ENCODE measurements at regions not wholly inside any gene's neighbourhood (a gene's known extent, or its start where the extent isn't known, plus 50 kb on each side); places are given as distances from the start of the nearest gene placed in this dataset.

DNA sequence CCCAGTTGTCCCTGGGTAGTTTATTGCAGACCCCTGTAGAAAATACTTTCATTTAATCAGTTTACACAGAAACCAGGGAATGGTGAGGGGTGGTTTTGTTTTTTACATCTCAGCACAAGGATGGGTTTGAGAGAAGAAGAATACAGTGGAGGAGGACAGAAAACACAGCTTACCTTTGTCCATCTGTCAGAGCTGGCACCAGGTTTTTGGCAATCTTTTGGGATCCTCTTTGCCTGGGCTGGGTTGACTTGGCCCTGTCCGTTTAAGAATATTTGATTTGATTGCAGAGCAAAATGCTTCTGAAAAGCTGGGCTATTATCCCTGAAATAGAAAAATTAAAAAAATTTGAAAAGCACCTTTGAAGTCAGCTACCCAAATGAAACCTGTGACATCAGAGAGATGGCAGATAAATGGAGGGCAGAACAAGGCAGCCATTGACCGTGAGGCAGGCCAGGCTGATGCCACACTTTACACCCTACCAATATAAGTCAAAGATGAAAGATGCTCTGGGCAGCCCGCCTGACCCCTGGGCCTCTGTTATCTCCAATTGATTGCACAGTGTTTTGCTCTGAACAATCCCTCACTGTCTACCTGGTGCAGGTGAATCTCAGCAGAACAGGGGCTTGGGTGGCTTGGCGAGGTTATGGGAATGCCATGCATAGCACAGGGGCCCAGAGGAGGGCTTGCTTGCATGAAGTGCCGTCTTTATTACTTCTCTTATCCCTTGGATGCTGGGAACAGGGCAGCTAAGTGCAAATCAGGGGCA lies 218.8 kb downstream of the LMX1A start:
- 68 to 77% methylated on average over 5 of the region's 5 CpGs for WGBS, 2 donors
- TF ChIP-seq CTCF (IDR thresholded peaks at IDR 0.05): no peak
- intact Hi-C loops (cut with DNase I): no loop called here
- ATAC-seq: no peak
- Histone ChIP-seq H3K9me3 (no peaks in the 10 kb centered on the region), H3K4me1 (no peaks in the 10 kb centered on the region), H3K36me3 (no peaks in the 10 kb centered on the region), H3K27ac (no peak overlapping the region), H3K4me3 (no peak overlapping the region), H3K27me3 (peaks cover 0 to 78% (median 39%) of the 10 kb centered on the region in 7 donors)
- DNase-seq: no peak

DNA sequence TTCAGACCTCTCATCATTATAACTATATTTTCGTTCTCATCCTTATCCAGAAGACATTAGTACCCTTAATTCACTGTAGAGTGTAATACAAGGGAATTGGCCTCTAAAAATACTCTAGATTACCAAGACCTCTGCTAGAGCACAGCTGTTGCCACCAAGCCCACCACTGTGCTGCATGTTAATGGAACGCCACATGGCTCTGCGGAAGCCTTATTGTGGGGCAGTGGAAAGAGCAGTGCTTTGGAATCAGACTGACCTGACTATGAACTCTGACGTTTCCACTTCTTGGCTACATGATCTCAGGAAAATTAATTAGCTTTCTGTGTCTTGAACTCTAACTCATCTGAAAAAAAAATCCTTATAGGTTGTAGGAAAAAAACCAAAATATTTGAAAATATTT lies 222.1 kb downstream of the LMX1A start:
- TF ChIP-seq CTCF (IDR thresholded peaks at IDR 0.05): no peak
- DNase-seq (no peak), ATAC-seq (no peak)
- 59 to 65% methylated on average over 4 of the region's 4 CpGs for WGBS, 2 donors
- Histone ChIP-seq H3K36me3 (no peaks in the 10 kb centered on the region), H3K27ac (no peak overlapping the region), H3K4me1 (no peaks in the 10 kb centered on the region), H3K27me3 (peaks cover 0 to 62% (median 23%) of the 10 kb centered on the region in 7 donors), H3K9me3 (no peaks in the 10 kb centered on the region), H3K4me3 (no peak overlapping the region)
- intact Hi-C loops (cut with DNase I): no loop called here

- Histone ChIP-seq H3K36me3 (no peaks in the 10 kb centered on the region), H3K27me3 (peaks cover 0 to 71% (median 22%) of the 10 kb centered on the region in 7 donors), H3K4me1 (no peaks in the 10 kb centered on the region), H3K4me3 (no peak overlapping the region), H3K27ac (no peak overlapping the region), H3K9me3 (no peaks in the 10 kb centered on the region)
- intact Hi-C loops (cut with DNase I): loop anchor here in 1 of 10 donors (5.0 kb wide), 1 partner anchor 238 kb away; no protein-coding TSS in a partner anchor
- WGBS, 2 donors: 10 to 11% methylated on average over 6 of the region's 6 CpGs
- peak in 2 of 8 donors; percentile 61 to 70 for ATAC-seq
- peak; percentile 25 to 35 for DNase-seq
- TF ChIP-seq CTCF (IDR thresholded peaks at IDR 0.05): peak in 8 of 9 donors; percentile 11 to 58 (median 49)
Observed at GRCh38 chr1:165129568-165130164, 226.8 kb downstream of the LMX1A start.

DNA sequence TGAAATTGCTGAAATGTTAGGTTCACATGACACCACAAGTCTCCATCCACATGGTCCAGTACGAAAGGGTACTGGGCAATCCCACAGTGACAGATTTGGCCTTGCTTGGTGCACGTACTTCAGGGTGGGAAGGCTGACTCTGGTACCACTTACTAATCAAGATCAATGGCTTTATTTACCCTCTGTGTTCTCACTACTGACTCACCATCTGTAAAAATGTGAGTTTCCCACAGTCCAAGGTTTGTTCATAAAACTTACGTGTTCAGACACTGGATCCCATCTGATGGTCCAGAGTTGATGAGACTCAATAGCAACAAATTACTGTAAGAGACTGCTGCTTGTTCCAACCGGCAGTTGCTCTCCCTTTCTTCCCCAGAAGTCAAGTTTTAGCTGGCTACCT lies 231.7 kb downstream of the LMX1A start:
- 73 to 76% methylated on average over 4 of the region's 4 CpGs for WGBS, 2 donors
- ATAC-seq (no peak), DNase-seq (no peak)
- intact Hi-C loops (cut with DNase I): loop anchor here in 1 of 10 donors (5.0 kb wide), 1 partner anchor 243 kb away; no protein-coding TSS in a partner anchor
- Histone ChIP-seq H3K27ac (no peak overlapping the region), H3K4me3 (no peak overlapping the region), H3K27me3 (peaks cover 0 to 82% (median 37%) of the 10 kb centered on the region in 7 donors), H3K4me1 (no peaks in the 10 kb centered on the region), H3K9me3 (no peaks in the 10 kb centered on the region), H3K36me3 (no peaks in the 10 kb centered on the region)
- no peak for TF ChIP-seq CTCF (IDR thresholded peaks at IDR 0.05)
